Skin of body (tissue), 1 donor: ENCODE measurements at regions not wholly inside any gene's neighbourhood (a gene's known extent, or its start where the extent isn't known, plus 50 kb on each side); places are given as distances from the start of the nearest gene placed in this dataset.

Experiments used
- DNase-seq: peaks from one replicate; lab custom pipeline; 2025; lab: John Stamatoyannopoulos, UW

DNA sequence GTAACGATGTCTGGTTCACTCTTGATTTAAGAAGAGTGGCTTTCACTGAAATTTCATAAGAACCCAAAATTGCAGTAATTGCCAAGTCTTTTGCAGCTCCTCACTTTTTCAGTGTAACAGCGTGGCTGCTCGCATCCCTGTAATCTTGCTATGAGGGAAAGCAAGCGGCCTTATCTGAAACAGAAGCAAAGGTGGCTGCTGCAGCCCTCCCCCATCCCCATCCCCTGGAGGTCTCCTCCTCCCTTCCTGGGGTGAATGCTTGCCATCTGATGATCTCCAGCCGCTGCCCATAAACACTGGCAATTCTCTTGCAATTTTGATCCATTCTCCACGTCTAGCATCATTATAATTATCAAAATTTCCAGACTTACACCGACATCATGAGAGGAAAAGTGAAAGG, 182.5 kb upstream of the ASIC2 start:
- no peak for DNase-seq

- no peak for DNase-seq
Measured at GRCh38 chr17:33481652-33482051, 188.6 kb upstream of the ASIC2 start.

GRCh38 chr17:33482636-33483035, 189.5 kb upstream of the ASIC2 start:
- DNase-seq, result no peak

DNA sequence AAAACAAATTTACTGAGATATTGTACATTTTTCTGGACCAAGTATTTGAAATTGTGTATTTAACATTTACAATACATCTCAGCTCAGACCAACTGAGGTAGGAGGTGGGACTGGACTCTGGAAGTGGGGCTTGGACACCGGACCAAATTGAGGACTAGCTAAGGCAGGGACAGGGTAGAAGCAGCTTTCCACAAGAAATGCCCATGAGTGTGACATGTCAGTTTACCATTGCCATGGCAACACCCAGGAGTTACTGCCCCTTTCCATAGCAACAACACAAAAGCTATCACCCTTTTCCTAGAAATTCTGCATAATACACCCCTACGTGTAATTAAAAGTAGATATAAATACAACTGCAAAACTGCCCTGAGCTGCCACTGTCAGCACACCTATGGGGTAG, 191.5 kb upstream of the ASIC2 start:
- no peak for DNase-seq

DNA sequence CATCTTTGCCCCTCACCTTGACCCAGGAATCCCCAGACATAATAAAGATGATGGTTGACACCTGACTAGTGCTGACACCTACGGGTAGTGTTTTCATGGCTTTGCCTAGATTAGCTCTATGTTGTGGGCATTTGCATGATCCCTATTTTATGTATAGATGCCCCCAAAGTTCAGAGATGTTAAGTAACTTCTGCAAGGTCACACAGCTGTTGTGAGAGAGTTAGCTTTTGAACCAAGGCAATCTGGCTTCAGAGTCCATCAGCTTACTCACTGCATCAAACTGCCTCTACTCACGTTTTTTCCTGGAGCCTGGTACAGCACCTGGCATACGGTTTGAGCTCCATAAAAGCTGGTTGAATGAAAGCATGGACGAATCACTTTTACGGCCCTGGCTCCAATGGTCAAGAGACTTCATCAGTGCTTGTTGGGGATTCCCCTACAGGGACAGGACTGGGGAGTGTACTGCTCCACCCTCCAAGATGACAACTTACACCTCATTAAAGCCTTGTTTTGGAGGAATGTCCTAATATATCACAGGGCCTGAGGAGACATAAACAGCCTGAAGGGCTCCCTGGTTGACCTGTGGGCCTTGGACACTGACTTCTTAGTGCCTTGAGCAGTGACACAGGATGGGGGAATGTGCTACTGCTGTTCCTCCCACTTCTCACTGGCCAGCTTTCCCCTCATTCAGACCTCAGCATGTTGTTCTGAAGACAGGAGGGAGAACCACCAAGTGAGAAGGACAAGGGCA, 193.2 kb upstream of the ASIC2 start:
- no peak for DNase-seq

- DNase-seq, result no peak
Measured at GRCh38 chr17:33487187-33487879, 194.2 kb upstream of the ASIC2 start.

GRCh38 chr17:33491871-33492481, 198.9 kb upstream of the ASIC2 start:
- no peak for DNase-seq

DNA sequence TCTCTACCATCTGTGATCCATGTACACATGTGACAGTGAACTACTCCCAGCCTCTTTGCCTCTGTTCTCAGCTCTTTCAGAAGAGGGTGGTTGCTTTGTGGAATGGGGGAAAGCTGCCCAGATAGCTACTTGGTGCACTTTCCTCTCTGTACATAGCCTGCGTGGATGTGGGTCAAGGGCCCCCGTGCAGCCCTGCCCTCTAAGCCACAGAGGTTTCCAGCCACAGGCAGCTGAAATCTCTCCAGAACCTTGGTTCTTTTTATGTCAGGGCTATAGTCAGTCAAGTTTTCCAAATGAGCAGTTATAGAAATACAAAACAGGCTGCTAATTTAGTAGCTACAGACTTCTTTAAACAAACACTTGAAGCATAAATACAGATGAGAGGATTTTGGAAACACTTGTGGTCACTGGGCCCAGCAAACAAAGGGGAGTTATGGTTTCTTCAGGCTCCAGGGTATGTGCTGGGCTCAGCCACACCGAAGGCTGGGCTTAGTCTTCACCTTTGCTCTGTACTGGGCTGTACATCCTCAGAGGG, 199.7 kb upstream of the ASIC2 start:
- no peak for DNase-seq

DNA sequence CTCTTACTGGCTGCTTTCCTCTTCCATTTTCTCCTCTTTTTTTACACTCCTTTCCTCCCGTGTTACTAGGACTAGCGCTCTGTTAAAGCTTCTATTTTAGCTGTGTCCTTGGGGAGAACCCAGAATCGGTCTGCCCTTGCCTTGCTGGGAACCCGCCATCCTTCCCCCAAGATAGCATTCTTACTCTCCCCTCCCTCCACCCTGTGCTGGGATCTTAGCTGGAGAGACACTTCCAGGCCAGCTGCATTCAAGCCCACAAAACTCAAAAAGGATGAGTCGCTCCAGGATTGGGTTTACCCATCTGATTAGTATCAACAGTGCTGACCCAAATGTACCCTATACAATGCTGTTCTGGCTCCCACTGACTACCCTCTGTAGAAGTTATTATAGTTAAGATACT, 200.5 kb upstream of the ASIC2 start:
- DNase-seq, result no peak

- no peak for DNase-seq
Measured at GRCh38 chr17:33494151-33494550, 201.1 kb upstream of the ASIC2 start.

DNA sequence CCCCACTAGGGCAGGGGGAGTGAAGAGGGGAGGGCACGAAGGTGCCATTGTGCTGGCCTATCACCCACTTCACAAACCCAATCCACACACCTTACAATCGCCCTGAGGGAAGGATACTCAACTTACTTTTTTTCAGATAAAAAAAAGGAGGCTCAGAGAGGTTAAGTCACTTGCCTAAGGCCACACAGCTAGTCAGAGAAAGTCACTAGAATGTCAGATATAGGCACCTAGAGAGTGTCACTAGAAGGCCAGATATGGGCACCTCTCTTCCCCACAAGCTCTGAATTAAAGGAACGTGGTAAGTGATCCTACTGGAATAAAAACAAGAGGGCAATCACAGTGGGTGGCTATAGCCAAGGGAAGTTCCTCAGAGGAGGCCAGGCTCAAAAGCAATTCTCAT, 204.5 kb upstream of the ASIC2 start:
- DNase-seq, result no peak

DNA sequence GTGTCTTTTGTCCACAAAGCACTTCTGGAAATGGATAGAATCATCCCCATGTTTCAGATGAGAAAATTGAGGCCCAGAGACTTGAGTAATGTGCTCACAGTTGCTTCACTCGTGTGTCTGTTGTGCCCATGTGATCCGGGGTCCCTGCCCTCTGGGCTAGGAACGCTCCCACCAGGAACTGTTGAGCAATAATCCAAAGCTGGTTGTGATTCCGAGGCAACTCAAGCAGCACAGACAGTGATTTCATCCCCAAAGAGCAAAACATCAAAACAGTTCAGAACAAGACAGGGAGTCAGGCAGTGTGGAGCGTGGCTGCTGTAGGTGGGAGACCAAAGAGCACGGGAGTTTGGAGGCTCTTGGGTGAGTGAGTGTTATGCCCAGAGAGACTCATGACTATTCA, 205.0 kb upstream of the ASIC2 start:
- DNase-seq, result no peak

GRCh38 chr17:33499040-33499439, 205.9 kb upstream of the ASIC2 start:
- no peak for DNase-seq

DNA sequence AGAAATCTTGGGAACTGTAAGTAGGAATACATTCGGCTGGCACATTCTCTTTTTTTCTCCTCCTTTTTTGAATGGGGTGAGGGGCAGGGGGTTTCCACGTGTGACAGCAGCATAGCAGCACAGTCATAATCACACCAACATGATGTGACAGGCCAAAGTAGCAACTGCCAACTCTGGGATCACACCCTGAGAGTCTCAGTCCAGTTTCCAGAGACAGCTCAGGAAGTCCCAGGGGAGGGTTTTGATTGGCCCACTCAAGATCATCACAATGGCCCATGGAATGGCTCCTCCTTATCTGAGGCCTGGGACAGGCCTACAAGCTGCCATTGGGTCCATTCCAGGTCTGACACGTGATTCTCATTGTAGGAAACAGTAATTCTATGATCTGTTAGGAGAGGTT, 207.1 kb upstream of the ASIC2 start:
- no peak for DNase-seq

- DNase-seq, result no peak
Measured at GRCh38 chr17:33501185-33501584, 208.1 kb upstream of the ASIC2 start.

DNA sequence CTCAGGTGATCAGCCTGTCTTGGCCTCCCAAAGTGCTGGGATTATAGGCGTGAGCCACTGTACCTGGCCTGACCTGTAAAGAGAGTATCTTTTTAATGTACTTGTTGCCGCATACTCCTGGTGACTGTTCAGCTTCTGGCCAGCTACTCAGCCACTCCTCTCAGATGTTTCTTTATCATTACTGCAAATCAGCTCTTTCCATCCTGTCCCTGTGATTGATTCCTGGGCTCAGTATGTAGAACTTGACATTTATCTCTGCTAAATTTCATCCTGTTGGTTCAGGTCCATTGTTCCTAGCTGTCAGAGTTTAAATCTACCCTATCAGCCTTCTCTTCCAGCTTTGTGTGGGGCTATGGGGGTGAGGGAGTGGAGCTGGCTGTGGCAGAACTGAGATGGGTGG, 211.5 kb upstream of the ASIC2 start:
- no peak for DNase-seq

GRCh38 chr17:33506889-33507650, 214.0 kb upstream of the ASIC2 start:
- no peak for DNase-seq

- DNase-seq, result no peak
Measured at GRCh38 chr17:33508215-33508614, 215.1 kb upstream of the ASIC2 start.

- DNase-seq, result no peak
Measured at GRCh38 chr17:33509331-33509730, 216.2 kb upstream of the ASIC2 start.

DNA sequence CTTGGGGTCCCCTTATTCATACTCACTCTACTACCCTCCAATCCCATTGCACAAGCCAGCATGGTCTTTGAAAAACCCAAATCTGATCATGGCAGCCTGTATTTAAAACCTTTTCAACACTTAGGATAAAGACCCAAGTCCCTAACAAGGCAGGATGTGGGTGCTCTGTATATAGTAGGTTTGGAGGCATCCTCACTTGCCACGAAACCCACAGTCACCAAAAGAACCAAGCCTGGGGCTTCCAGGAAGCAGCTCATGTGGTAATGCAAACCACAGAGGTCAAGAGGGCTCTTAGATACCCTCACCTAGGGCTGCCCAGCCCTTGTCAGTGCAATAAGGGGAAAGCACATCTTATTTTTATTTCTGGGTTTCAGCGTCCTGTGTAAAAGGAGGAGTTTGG, 218.6 kb upstream of the ASIC2 start:
- no peak for DNase-seq

DNA sequence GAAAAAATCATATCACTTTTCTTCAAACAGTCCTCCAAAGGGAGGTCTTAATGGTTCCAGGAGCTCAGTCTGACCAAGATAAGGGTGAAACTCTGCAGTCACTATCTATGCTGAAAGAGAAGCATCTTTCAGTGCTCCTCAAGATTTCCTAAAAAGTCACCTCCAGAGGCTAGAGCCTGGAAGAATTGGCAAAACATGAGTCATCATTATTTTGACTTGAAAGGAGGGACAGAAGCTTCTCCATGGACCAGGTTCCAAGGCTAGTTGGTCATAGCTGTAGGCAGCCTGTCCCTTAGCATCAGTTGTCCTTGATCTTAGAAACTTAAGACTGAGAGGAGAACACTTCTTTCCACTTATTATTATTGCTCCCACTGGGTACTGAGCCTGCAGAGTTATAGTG, 219.0 kb upstream of the ASIC2 start:
- no peak for DNase-seq

DNA sequence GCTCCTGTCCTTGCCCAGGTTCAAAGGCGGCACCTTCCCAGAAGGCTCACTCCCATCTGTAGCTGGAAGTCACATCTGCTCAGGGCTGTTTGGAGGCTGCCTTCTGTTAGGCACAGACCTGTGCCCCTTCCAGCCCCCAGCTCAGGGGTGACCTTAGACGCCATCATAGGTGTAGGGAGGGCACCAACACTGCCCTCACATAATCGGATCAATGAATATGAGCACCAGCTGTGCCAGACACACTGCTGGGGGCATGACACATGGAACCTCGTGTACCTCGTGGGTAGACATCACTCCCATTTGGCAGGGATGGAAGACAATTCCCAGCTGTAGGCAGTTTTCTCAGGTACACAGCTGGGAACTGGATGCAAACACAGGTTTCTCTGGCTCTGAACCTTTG, 220.7 kb upstream of the ASIC2 start:
- no peak for DNase-seq
